Central memory CD8-positive, alpha-beta T cell (primary cell): ENCODE measurements at regions not wholly inside any gene's neighbourhood (a gene's known extent, or its start where the extent isn't known, plus 50 kb on each side); places are given as distances from the start of the nearest gene placed in this dataset.
A peak's percentile ranks its signal among the peaks of the same experiment; 100 is the strongest.
"Not testable (repeated sequence)": the region's sequence is repeated elsewhere in the genome, so short reads cannot be mapped to it uniquely, and the experiment has no call there.

Experiments used
- ATAC-seq: fragments of 150-1000 bp; cut with Tn5 transposase; replicated peaks from 2 replicates; pipeline ENCODE4 v1.10.0; 2022; ENCODE audit warnings: mild to moderate bottlenecking, moderate FRiP score, moderate number of reproducible peaks; ENCODE audit not compliant: poor library complexity, severe bottlenecking; ENCODE audit errors: extremely low read depth
- DNase-seq, 2 donors: peaks; one replicate each; pipeline ENCODE4 v3.0.0; 2021; ENCODE audit warnings: low spot score in 2 of 2
- H3K27ac Mint-ChIP-seq: one replicate; pipeline ENCODE4 v1.8.0; 2022; ENCODE audit warnings: low read depth, mild to moderate bottlenecking, moderate library complexity, mixed read lengths
- H3K27me3 Mint-ChIP-seq: one replicate; pipeline ENCODE4 v1.8.0; 2022; ENCODE audit warnings: mixed read lengths
- H3K36me3 Mint-ChIP-seq: one replicate; pipeline ENCODE4 v1.8.0; 2022; ENCODE audit warnings: mild to moderate bottlenecking, moderate library complexity, mixed read lengths; ENCODE audit not compliant: insufficient read depth
- H3K4me1 Mint-ChIP-seq: one replicate; pipeline ENCODE4 v1.8.0; 2022; ENCODE audit warnings: mixed read lengths
- H3K4me3 Mint-ChIP-seq: one replicate; pipeline ENCODE4 v1.8.0; 2022; ENCODE audit warnings: mild to moderate bottlenecking, moderate library complexity, mixed read lengths
- H3K9me3 Mint-ChIP-seq: one replicate; pipeline ENCODE4 v1.8.0; 2022; ENCODE audit warnings: mixed read lengths

GRCh38 chr5:124039410-124039809 lies 527.4 kb downstream of the CSNK1G3 start:
- H3K9me3 Mint-ChIP-seq = peaks cover 11% of the 10 kb centered on the region
- DNase-seq = no peak
- H3K27me3 Mint-ChIP-seq = no peaks in the 10 kb centered on the region
- ATAC-seq = no peak
- no peak overlapping the region for H3K27ac Mint-ChIP-seq
- no peak overlapping the region for H3K4me3 Mint-ChIP-seq
- no peaks in the 10 kb centered on the region for H3K4me1 Mint-ChIP-seq
- H3K36me3 Mint-ChIP-seq = no peaks in the 10 kb centered on the region

GRCh38 chr5:124036786-124037185 lies 524.8 kb downstream of the CSNK1G3 start:
- no peaks in the 10 kb centered on the region for H3K27me3 Mint-ChIP-seq
- H3K9me3 Mint-ChIP-seq = peaks cover 10% of the 10 kb centered on the region
- H3K36me3 Mint-ChIP-seq = no peaks in the 10 kb centered on the region
- ATAC-seq = no peak
- DNase-seq = no peak
- no peak overlapping the region for H3K4me3 Mint-ChIP-seq
- H3K4me1 Mint-ChIP-seq = no peaks in the 10 kb centered on the region
- H3K27ac Mint-ChIP-seq = no peak overlapping the region

GRCh38 chr5:124034963-124035362 lies 523.0 kb downstream of the CSNK1G3 start:
- Mint-ChIP-seq H3K4me3 (no peak overlapping the region), H3K9me3 (peaks cover 6% of the 10 kb centered on the region), H3K27ac (no peak overlapping the region), H3K27me3 (no peaks in the 10 kb centered on the region), H3K4me1 (no peaks in the 10 kb centered on the region), H3K36me3 (no peaks in the 10 kb centered on the region)
- ATAC-seq = peak; percentile 46
- DNase-seq = no peak

- ATAC-seq (no peak), DNase-seq (no peak)
- H3K27me3 Mint-ChIP-seq = no peaks in the 10 kb centered on the region
- peaks cover 6% of the 10 kb centered on the region for H3K9me3 Mint-ChIP-seq
- no peak overlapping the region for H3K4me3 Mint-ChIP-seq
- no peak overlapping the region for H3K27ac Mint-ChIP-seq
- no peaks in the 10 kb centered on the region for H3K4me1 Mint-ChIP-seq
- no peaks in the 10 kb centered on the region for H3K36me3 Mint-ChIP-seq
Measured at GRCh38 chr5:124034083-124034700, 522.2 kb downstream of the CSNK1G3 start.

- no peaks in the 10 kb centered on the region for H3K4me1 Mint-ChIP-seq
- no peak overlapping the region for H3K27ac Mint-ChIP-seq
- no peak for DNase-seq
- ATAC-seq = no peak
- H3K27me3 Mint-ChIP-seq = no peaks in the 10 kb centered on the region
- peaks cover 6% of the 10 kb centered on the region for H3K9me3 Mint-ChIP-seq
- no peak overlapping the region for H3K4me3 Mint-ChIP-seq
- H3K36me3 Mint-ChIP-seq = no peaks in the 10 kb centered on the region
Measured at GRCh38 chr5:124030043-124030491, 518.1 kb downstream of the CSNK1G3 start.

- H3K9me3 Mint-ChIP-seq = peaks cover 6% of the 10 kb centered on the region
- no peaks in the 10 kb centered on the region for H3K4me1 Mint-ChIP-seq
- no peak overlapping the region for H3K27ac Mint-ChIP-seq
- no peak for ATAC-seq
- no peaks in the 10 kb centered on the region for H3K27me3 Mint-ChIP-seq
- no peaks in the 10 kb centered on the region for H3K36me3 Mint-ChIP-seq
- DNase-seq = no peak
- no peak overlapping the region for H3K4me3 Mint-ChIP-seq
Measured at GRCh38 chr5:124027441-124027840, 515.5 kb downstream of the CSNK1G3 start.

GRCh38 chr5:124025306-124025845 lies 513.4 kb downstream of the CSNK1G3 start:
- DNase-seq = no peak
- Mint-ChIP-seq H3K4me3 (no peak overlapping the region), H3K36me3 (no peaks in the 10 kb centered on the region), H3K27ac (no peak overlapping the region), H3K27me3 (no peaks in the 10 kb centered on the region), H3K9me3 (peaks cover 13% of the 10 kb centered on the region), H3K4me1 (no peaks in the 10 kb centered on the region)
- no peak for ATAC-seq

- DNase-seq (no peak), ATAC-seq (no peak)
- Mint-ChIP-seq H3K9me3 (peaks cover 17% of the 10 kb centered on the region), H3K27me3 (no peaks in the 10 kb centered on the region), H3K36me3 (no peaks in the 10 kb centered on the region), H3K27ac (no peak overlapping the region), H3K4me3 (no peak overlapping the region), H3K4me1 (no peaks in the 10 kb centered on the region)
Measured at GRCh38 chr5:124022966-124023365, 511.0 kb downstream of the CSNK1G3 start.

GRCh38 chr5:124021776-124022175 lies 509.8 kb downstream of the CSNK1G3 start:
- no peak overlapping the region for H3K4me3 Mint-ChIP-seq
- ATAC-seq = no peak
- H3K36me3 Mint-ChIP-seq = no peaks in the 10 kb centered on the region
- H3K27ac Mint-ChIP-seq = no peak overlapping the region
- no peaks in the 10 kb centered on the region for H3K4me1 Mint-ChIP-seq
- H3K27me3 Mint-ChIP-seq = no peaks in the 10 kb centered on the region
- no peak for DNase-seq
- H3K9me3 Mint-ChIP-seq = peaks cover 15% of the 10 kb centered on the region

- Mint-ChIP-seq H3K4me3 (no peak overlapping the region), H3K36me3 (no peaks in the 10 kb centered on the region), H3K27ac (no peak overlapping the region), H3K27me3 (no peaks in the 10 kb centered on the region), H3K9me3 (peaks cover 12% of the 10 kb centered on the region), H3K4me1 (no peaks in the 10 kb centered on the region)
- ATAC-seq (no peak), DNase-seq (no peak)
Measured at GRCh38 chr5:124021066-124021641, 509.2 kb downstream of the CSNK1G3 start.

GRCh38 chr5:124017321-124017720 lies 505.3 kb downstream of the CSNK1G3 start:
- not testable (repeated sequence) for DNase-seq, H3K27me3 Mint-ChIP-seq, H3K36me3 Mint-ChIP-seq, H3K4me3 Mint-ChIP-seq, H3K4me1 Mint-ChIP-seq, ATAC-seq, H3K27ac Mint-ChIP-seq
- peaks cover 17% of the 10 kb centered on the region for H3K9me3 Mint-ChIP-seq

- Mint-ChIP-seq H3K4me1 (no peaks in the 10 kb centered on the region), H3K27me3 (no peaks in the 10 kb centered on the region), H3K36me3 (no peaks in the 10 kb centered on the region), H3K9me3 (peaks cover 9% of the 10 kb centered on the region), H3K27ac (no peak overlapping the region), H3K4me3 (no peak overlapping the region)
- no peak for ATAC-seq
- no peak for DNase-seq
Measured at GRCh38 chr5:124007675-124008398, 495.9 kb downstream of the CSNK1G3 start.
